HL-60 (cell line): ENCODE measurements at regions not wholly inside any gene's neighbourhood (a gene's known extent, or its start where the extent isn't known, plus 50 kb on each side); places are given as distances from the start of the nearest gene placed in this dataset.

ENCODE experiments used
- DNase-seq, 2 experiments: peaks; one replicate each; pipeline ENCODE4 v3.0.0-alpha.2; 2010 to 2020; ENCODE audit warnings: low read depth in 1 of 2, low spot score in 1 of 2
- H3K27ac ChIP-seq: fragments of 250-450 bp; sonication (Bioruptor Pico); replicated peaks from 2 replicates; pipeline ENCODE4 v1.5.1; 2020; ENCODE audit warnings: mild to moderate bottlenecking, moderate library complexity
- H3K27me3 ChIP-seq: fragments of 250-450 bp; sonication (Bioruptor Pico); 2 replicates; pipeline ENCODE4 v1.5.1; 2021; ENCODE audit warnings: mild to moderate bottlenecking, moderate library complexity; ENCODE audit not compliant: insufficient read depth, poor library complexity, severe bottlenecking
- H3K4me3 ChIP-seq: replicated peaks from 2 replicates; pipeline ENCODE4 v1.5.1; 2011; ENCODE audit warnings: mild to moderate bottlenecking, control low read depth, low read length; ENCODE audit not compliant: insufficient read depth
- GABPA ChIP-seq: IDR thresholded peaks from 2 replicates; pipeline ENCODE4 v1.6.1; 2012; ENCODE audit warnings: low read depth
- POLR2AphosphoS5 ChIP-seq: IDR thresholded peaks from 2 replicates; pipeline ENCODE4 v1.6.1; 2012; ENCODE audit warnings: low read depth
- SPI1 ChIP-seq: IDR thresholded peaks from 2 replicates; pipeline ENCODE4 v1.6.1; 2012; ENCODE audit warnings: low read depth, mild to moderate bottlenecking, borderline replicate concordance
- TF ChIP-seq, protein P1 (sequence below): IDR thresholded peaks from 2 replicates; pipeline ENCODE4 v1.6.1; 2012; ENCODE audit warnings: low read depth; ENCODE audit not compliant: insufficient replicate concordance
- TF ChIP-seq, protein P2 (sequence below): IDR thresholded peaks from one replicate; pipeline ENCODE4 v1.5.1; 2011; ENCODE audit warnings: low read length, control low read depth, inconsistent platforms; ENCODE audit not compliant: insufficient read depth

DNA sequence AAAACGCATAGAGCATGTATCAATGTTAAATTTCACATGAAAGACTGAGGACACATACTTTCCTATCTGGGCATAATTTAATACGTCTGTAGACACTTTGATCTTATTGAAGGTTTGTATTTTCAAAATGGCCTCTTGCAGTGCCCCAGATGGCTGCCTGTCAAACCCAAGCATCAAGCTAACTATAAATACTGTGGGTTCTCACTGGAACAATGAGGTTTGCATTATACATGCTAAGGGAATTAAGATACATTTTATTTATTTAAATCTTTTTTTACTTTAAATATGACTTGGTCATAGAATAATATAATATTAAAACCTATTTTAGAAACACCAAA is 702.9 kb upstream of the GRAMD2B start:
- Histone ChIP-seq H3K27ac (no peak overlapping the region), H3K4me3 (no peak overlapping the region), H3K27me3 (no peaks in the 10 kb centered on the region)
- no peak for TF ChIP-seq SPI1
- no peak for TF ChIP-seq POLR2AphosphoS5
- TF ChIP-seq, protein P1, sequence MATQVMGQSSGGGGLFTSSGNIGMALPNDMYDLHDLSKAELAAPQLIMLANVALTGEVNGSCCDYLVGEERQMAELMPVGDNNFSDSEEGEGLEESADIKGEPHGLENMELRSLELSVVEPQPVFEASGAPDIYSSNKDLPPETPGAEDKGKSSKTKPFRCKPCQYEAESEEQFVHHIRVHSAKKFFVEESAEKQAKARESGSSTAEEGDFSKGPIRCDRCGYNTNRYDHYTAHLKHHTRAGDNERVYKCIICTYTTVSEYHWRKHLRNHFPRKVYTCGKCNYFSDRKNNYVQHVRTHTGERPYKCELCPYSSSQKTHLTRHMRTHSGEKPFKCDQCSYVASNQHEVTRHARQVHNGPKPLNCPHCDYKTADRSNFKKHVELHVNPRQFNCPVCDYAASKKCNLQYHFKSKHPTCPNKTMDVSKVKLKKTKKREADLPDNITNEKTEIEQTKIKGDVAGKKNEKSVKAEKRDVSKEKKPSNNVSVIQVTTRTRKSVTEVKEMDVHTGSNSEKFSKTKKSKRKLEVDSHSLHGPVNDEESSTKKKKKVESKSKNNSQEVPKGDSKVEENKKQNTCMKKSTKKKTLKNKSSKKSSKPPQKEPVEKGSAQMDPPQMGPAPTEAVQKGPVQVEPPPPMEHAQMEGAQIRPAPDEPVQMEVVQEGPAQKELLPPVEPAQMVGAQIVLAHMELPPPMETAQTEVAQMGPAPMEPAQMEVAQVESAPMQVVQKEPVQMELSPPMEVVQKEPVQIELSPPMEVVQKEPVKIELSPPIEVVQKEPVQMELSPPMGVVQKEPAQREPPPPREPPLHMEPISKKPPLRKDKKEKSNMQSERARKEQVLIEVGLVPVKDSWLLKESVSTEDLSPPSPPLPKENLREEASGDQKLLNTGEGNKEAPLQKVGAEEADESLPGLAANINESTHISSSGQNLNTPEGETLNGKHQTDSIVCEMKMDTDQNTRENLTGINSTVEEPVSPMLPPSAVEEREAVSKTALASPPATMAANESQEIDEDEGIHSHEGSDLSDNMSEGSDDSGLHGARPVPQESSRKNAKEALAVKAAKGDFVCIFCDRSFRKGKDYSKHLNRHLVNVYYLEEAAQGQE = no peak
- TF ChIP-seq, protein P2, sequence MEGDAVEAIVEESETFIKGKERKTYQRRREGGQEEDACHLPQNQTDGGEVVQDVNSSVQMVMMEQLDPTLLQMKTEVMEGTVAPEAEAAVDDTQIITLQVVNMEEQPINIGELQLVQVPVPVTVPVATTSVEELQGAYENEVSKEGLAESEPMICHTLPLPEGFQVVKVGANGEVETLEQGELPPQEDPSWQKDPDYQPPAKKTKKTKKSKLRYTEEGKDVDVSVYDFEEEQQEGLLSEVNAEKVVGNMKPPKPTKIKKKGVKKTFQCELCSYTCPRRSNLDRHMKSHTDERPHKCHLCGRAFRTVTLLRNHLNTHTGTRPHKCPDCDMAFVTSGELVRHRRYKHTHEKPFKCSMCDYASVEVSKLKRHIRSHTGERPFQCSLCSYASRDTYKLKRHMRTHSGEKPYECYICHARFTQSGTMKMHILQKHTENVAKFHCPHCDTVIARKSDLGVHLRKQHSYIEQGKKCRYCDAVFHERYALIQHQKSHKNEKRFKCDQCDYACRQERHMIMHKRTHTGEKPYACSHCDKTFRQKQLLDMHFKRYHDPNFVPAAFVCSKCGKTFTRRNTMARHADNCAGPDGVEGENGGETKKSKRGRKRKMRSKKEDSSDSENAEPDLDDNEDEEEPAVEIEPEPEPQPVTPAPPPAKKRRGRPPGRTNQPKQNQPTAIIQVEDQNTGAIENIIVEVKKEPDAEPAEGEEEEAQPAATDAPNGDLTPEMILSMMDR = no peak
- TF ChIP-seq GABPA = no peak
- no peak for DNase-seq

DNA sequence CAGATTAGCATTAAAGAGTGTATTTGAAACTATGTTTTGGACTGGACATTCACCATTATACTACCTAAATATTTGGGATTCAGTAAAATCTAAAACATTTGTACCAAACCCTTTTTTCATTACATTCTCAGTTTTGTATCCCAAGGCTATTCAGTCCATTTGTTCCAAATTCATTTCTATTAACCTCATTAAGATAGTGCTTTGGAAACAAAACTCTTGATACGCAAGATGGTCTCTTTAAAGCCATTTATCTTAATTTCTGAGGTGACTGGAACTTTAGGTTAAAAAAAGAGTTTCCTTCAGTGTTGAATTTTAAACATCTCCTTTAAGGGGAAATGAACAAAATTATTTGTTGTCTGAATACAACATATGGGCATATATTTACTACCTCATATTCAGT is 702.5 kb upstream of the GRAMD2B start:
- no peak for DNase-seq
- Histone ChIP-seq H3K27me3 (no peaks in the 10 kb centered on the region), H3K4me3 (no peak overlapping the region), H3K27ac (no peak overlapping the region)
- TF ChIP-seq POLR2AphosphoS5 (no peak), GABPA (no peak), SPI1 (no peak)
- TF ChIP-seq, protein P2 = no peak
- TF ChIP-seq, protein P1 = no peak

DNA sequence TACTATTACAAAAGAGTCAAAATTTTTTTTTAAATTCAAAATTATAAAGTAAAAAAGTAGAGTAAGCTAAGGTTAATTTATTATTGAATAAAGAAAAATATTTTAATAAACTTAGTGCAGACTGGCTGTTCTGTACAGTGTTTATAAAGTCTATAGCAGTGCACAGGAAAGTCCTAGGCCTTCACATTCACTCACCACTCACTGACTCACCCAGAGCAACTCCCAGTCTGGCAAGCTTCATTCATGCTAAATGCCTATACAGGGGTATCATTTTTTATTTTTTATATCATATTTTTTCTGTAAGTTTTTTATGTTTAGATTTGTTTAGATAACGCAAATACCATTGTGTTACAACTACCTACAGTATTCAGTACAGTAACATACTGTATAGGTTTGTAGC is 700.7 kb upstream of the GRAMD2B start:
- no peak overlapping the region for H3K27ac ChIP-seq
- no peaks in the 10 kb centered on the region for H3K27me3 ChIP-seq
- no peak for DNase-seq
- TF ChIP-seq GABPA (no peak), POLR2AphosphoS5 (no peak), SPI1 (no peak)
- TF ChIP-seq, protein P1 = no peak
- TF ChIP-seq, protein P2 = no peak
- H3K4me3 ChIP-seq = no peak overlapping the region
